GM12878 (cell line): ENCODE measurements at regions not wholly inside any gene's neighbourhood (a gene's known extent, or its start where the extent isn't known, plus 50 kb on each side); places are given as distances from the start of the nearest gene placed in this dataset.

Experiments used
- ATAC-seq: fragments of 200-7000 bp; cut with Tn5 transposase; 3 replicates; pipeline ENCODE4 v1.9.1; 2020; ENCODE audit warnings: mild to moderate bottlenecking, moderate library complexity
- BruUV-seq: library from RNA; stranded (reverse); fragments of 400-500 nt; replicated peaks from 2 replicates; lab custom pipeline; 2021; lab: Mats Ljungman, UMichigan
- CTCF ChIA-PET: fragments of 300-600 bp; sonication (Branson Sonifier 250); formaldehyde crosslinking; extraction: SDS; loops from one replicate; lab custom pipeline; 2021; ENCODE audit warnings: inconsistent platforms; lab: Yijun Ruan, JAX
- POLR2A ChIA-PET: fragments of 350-600 bp; formaldehyde crosslinking; extraction: SDS; loops from one replicate; lab custom pipeline; 2021; ENCODE audit warnings: inconsistent platforms; lab: Charles Lee
- RAD21 ChIA-PET: fragments of 300-600 bp; sonication (Branson Sonifier 250); formaldehyde crosslinking; loops from one replicate; lab custom pipeline; 2023; ENCODE audit warnings: antibody characterized with exemption; ENCODE audit not compliant: unreplicated experiment; lab: Charles Lee
- SMC1A ChIA-PET: fragments of 300-600 bp; sonication (Branson Sonifier 250); formaldehyde crosslinking; loops from one replicate; lab custom pipeline; 2023; ENCODE audit not compliant: unreplicated experiment, uncharacterized antibody; lab: Charles Lee
- DNase-seq: peaks from one replicate; pipeline ENCODE4 v3.0.0-alpha.2; 2011; ENCODE audit warnings: low read depth, low spot score
- FAIRE-seq: peaks from 3 replicates; lab custom pipeline; 2011; peaks lifted over from hg19 to GRCh38; lab: Jason Lieb, UNC
- H2AFZ ChIP-seq: 2 replicates; pipeline ENCODE4 v1.6.0; 2011; ENCODE audit warnings: low read depth, low read length, control low read depth; ENCODE audit not compliant: control insufficient read depth
- H3K27ac ChIP-seq: 2 replicates; pipeline ENCODE4 v1.5.1; 2011; ENCODE audit warnings: control low read depth; ENCODE audit not compliant: control insufficient read depth, insufficient read depth
- H3K27me3 ChIP-seq, 2 experiments: replicated peaks in 1 of 2; 2 replicates each; pipeline versions ENCODE4 v1.6.0 to v1.6.1; 2011; ENCODE audit warnings: low read length in 1 of 2; ENCODE audit not compliant: control insufficient read depth in 2 of 2, insufficient read depth in 2 of 2
- H3K36me3 ChIP-seq, 2 experiments: 2 replicates each; pipeline ENCODE4 v1.5.1; 2011; ENCODE audit warnings: low read length in 1 of 2; ENCODE audit not compliant: control insufficient read depth in 2 of 2, insufficient read depth in 2 of 2
- H3K4me1 ChIP-seq: 2 replicates; pipeline ENCODE4 v1.6.1; 2011; ENCODE audit warnings: mild to moderate bottlenecking, low read length, moderate library complexity, mixed read lengths; ENCODE audit not compliant: control insufficient read depth, insufficient read depth
- H3K4me2 ChIP-seq: 2 replicates; pipeline ENCODE4 v1.6.0; 2011; ENCODE audit warnings: control low read depth; ENCODE audit not compliant: control insufficient read depth, insufficient read depth
- H3K4me3 ChIP-seq: fragments of 200-600 bp; sonication (generic); 2 replicates; pipeline ENCODE4 v1.5.1; 2016
- H3K79me2 ChIP-seq: 2 replicates; pipeline ENCODE4 v1.6.0; 2011; ENCODE audit warnings: low read length; ENCODE audit not compliant: control insufficient read depth, insufficient read depth
- H3K9ac ChIP-seq: 2 replicates; pipeline ENCODE4 v1.8.0; 2011; ENCODE audit warnings: low read length, control low read depth, mixed read lengths; ENCODE audit not compliant: control insufficient read depth, insufficient read depth
- H3K9me3 ChIP-seq: replicated peaks from 3 replicates; pipeline ENCODE4 v1.5.1; 2011; ENCODE audit warnings: mild to moderate bottlenecking, low read length; ENCODE audit not compliant: control insufficient read depth, insufficient read depth
- H4K20me1 ChIP-seq: 2 replicates; pipeline ENCODE4 v1.6.0; 2011; ENCODE audit not compliant: control insufficient read depth, insufficient read depth
- CBX5 ChIP-seq: sonication (generic); IDR thresholded peaks from 2 replicates; pipeline ENCODE4 v1.6.1; 2016; ENCODE audit warnings: low read depth, moderate library complexity, mild to moderate bottlenecking, inconsistent platforms
- EZH2 ChIP-seq: IDR thresholded peaks from 2 replicates; pipeline ENCODE4 v1.6.1; 2012; ENCODE audit warnings: low read depth, mild to moderate bottlenecking, control low read depth, inconsistent platforms, low read length, borderline replicate concordance; ENCODE audit not compliant: control insufficient read depth
- IRF4 ChIP-seq: IDR thresholded peaks from 2 replicates; pipeline ENCODE4 v1.6.1; 2011; ENCODE audit warnings: low read depth, low read length
- MTA3 ChIP-seq: IDR thresholded peaks from 2 replicates; pipeline ENCODE4 v1.6.1; 2012; ENCODE audit warnings: low read length, inconsistent platforms, borderline replicate concordance
- RFX5 ChIP-seq: IDR thresholded peaks from 2 replicates; pipeline ENCODE4 v1.6.1; 2011; ENCODE audit warnings: low read depth, low read length, improper control_type of control experiment
- SPI1 ChIP-seq: IDR thresholded peaks from 2 replicates; pipeline ENCODE4 v1.6.1; 2011; ENCODE audit warnings: low read depth, mild to moderate bottlenecking, low read length, moderate library complexity, borderline replicate concordance; ENCODE audit not compliant: insufficient read depth
- WGBS: methylation state at CpG from one replicate; pipeline ENCODE4 v1.1.6; 2016; ENCODE audit warnings: low lambda C conversion rate; ENCODE audit not compliant: insufficient replicate concordance, insufficient coverage; ENCODE audit errors: missing lambda C conversion rate; 5-methylcytosine and 5-hydroxymethylcytosine counted together
- in situ Hi-C: fragments of 300-500 bp; cut with MboI; formaldehyde crosslinking; loops from 9 replicates; pipeline ENCODE4 v1.14.3; 2018; ENCODE audit warnings: mixed read lengths
- intact Hi-C: fragments of 100-400 bp; cut with micrococcal nuclease; formaldehyde crosslinking; loops from one replicate; pipeline ENCODE4 v1.14.2; 2022; ENCODE audit not compliant: unreplicated experiment
- TF ChIP-seq, protein P1 (sequence below): fragments of 450-650 bp; formaldehyde crosslinking; IDR thresholded peaks from 2 replicates; pipeline ENCODE4 v1.4.0; 2022; ENCODE audit warnings: mild to moderate bottlenecking, moderate library complexity
- TF ChIP-seq, protein P2 (sequence below): IDR thresholded peaks from 2 replicates; pipeline ENCODE4 v1.6.1; 2011; ENCODE audit warnings: borderline replicate concordance, low read depth, mild to moderate bottlenecking, moderate library complexity, mixed read lengths, low read length; ENCODE audit not compliant: insufficient read depth; ENCODE audit errors: extremely low read length

DNA sequence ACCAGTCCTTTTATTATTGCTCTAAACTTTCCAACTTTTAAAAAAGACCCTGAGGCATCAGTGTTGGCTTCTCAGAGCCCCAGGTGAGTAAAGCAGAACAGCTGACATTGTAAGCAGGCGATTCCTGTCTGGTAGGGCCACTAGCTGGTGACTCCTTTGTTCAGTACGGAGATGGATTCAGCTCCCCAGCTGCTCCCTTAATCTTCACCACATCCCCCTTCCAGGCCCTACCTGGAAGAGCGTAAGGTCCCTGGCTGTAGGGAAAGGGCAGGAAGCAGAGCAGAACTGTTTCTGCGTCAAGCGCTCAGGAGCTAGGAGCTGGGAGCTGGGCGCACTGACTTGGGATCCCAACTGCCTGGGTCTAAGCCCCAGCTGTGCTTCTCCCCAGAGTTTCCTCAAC, 203.7 kb upstream of the TAS2R1 start:
- no TSS peak for BruUV-seq
- Histone ChIP-seq H3K9ac (no peak overlapping the region), H3K9me3 (no peaks in the 10 kb centered on the region), H3K36me3 (no peaks in the 10 kb centered on the region), H3K27me3 (no peaks in the 10 kb centered on the region; a peak in 1 of 4 replicates), H3K4me2 (no peak overlapping the region), H3K79me2 (no peaks in the 10 kb centered on the region), H3K4me3 (no peak overlapping the region), H3K27ac (no peak overlapping the region), H2AFZ (no peak overlapping the region), H3K4me1 (no peaks in the 10 kb centered on the region), H4K20me1 (no peaks in the 10 kb centered on the region)
- SMC1A ChIA-PET: no interaction called here
- CTCF ChIA-PET: no interaction called here
- intact Hi-C loops: no loop called here
- ATAC-seq: no peak
- no peak for DNase-seq
- no peak for FAIRE-seq
- RAD21 ChIA-PET: no interaction called here
- POLR2A ChIA-PET: no interaction called here
- TF ChIP-seq IRF4: no peak
- 54% methylated on average over 6 of the region's 6 CpGs for WGBS
- in situ Hi-C loops: no loop called here

DNA sequence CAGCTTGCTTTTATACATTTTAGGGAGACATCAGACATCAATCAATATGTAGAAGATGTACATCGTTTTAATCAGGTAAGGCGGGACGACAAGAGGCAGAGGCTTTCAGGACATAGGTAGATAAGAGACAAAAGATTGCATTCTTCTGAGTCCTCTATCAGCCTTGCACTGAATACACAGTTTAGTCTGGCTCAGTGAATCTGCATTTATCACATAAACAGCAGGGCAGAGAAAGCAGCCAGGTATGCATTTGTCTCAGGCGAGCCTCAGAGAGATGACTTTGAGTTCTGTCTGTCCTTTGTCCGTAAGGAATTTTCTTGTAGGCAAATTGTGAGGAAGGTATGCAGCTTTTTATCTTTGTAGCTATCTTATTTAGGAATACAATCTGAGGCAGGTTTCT, 202.8 kb upstream of the TAS2R1 start:
- BruUV-seq: no TSS peak
- no peaks in the 10 kb centered on the region for H3K79me2 ChIP-seq
- WGBS: 3% methylated on average over 5 of the region's 5 CpGs
- ChIA-PET RAD21 (no interaction called here), CTCF (interaction anchor here (0.6 kb wide), 1 partner anchor 1235 kb away, joined by 3 read pairs; no protein-coding TSS in a partner anchor), POLR2A (no interaction called here), SMC1A (no interaction called here)
- no peaks in the 10 kb centered on the region; a peak in 1 of 4 replicates for H3K27me3 ChIP-seq
- DNase-seq (no peak), ATAC-seq (no peak), FAIRE-seq (no peak)
- no peaks in the 10 kb centered on the region for H3K36me3 ChIP-seq
- no peak overlapping the region for H3K4me2 ChIP-seq
- H2AFZ ChIP-seq: no peak overlapping the region
- H3K27ac ChIP-seq: no peak overlapping the region
- H3K9ac ChIP-seq: no peak overlapping the region
- no peak overlapping the region for H3K4me3 ChIP-seq
- in situ Hi-C loops: no loop called here
- no peaks in the 10 kb centered on the region for H3K9me3 ChIP-seq
- no peaks in the 10 kb centered on the region for H4K20me1 ChIP-seq
- H3K4me1 ChIP-seq: no peaks in the 10 kb centered on the region
- intact Hi-C loops: no loop called here
- TF ChIP-seq RFX5 (no peak), CBX5 (no peak), SPI1 (no peak), MTA3 (no peak), EZH2 (no peak)
- TF ChIP-seq, protein P1, sequence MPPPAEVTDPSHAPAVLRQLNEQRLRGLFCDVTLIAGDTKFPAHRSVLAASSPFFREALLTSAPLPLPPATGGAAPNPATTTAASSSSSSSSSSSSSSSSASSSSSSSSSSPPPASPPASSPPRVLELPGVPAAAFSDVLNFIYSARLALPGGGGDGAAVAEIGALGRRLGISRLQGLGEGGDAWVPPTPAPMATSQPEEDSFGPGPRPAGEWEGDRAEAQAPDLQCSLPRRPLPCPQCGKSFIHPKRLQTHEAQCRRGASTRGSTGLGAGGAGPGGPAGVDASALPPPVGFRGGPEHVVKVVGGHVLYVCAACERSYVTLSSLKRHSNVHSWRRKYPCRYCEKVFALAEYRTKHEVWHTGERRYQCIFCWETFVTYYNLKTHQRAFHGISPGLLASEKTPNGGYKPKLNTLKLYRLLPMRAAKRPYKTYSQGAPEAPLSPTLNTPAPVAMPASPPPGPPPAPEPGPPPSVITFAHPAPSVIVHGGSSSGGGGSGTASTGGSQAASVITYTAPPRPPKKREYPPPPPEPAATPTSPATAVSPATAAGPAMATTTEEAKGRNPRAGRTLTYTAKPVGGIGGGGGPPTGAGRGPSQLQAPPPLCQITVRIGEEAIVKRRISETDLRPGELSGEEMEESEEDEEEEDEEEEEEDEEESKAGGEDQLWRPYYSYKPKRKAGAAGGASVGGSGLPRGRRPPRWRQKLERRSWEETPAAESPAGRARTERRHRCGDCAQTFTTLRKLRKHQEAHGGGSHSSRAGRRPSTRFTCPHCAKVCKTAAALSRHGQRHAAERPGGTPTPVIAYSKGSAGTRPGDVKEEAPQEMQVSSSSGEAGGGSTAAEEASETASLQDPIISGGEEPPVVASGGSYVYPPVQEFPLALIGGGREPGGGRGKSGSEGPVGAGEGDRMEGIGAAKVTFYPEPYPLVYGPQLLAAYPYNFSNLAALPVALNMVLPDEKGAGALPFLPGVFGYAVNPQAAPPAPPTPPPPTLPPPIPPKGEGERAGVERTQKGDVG: no peak
- TF ChIP-seq, protein P2, sequence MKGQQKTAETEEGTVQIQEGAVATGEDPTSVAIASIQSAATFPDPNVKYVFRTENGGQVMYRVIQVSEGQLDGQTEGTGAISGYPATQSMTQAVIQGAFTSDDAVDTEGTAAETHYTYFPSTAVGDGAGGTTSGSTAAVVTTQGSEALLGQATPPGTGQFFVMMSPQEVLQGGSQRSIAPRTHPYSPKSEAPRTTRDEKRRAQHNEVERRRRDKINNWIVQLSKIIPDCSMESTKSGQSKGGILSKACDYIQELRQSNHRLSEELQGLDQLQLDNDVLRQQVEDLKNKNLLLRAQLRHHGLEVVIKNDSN: no peak
